CD8-positive, alpha-beta memory T cell (primary cell): ENCODE measurements at regions not wholly inside any gene's neighbourhood (a gene's known extent, or its start where the extent isn't known, plus 50 kb on each side); places are given as distances from the start of the nearest gene placed in this dataset.

Experiments used
- CTCF ChIA-PET: fragments of 350-600 bp; sonication (Branson Sonifier 250); formaldehyde crosslinking; loops from one replicate; lab custom pipeline; 2021; ENCODE audit warnings: antibody characterized with exemption; lab: Charles Lee
- POLR2A ChIA-PET: fragments of 350-600 bp; sonication (Branson Sonifier 250); formaldehyde crosslinking; loops from one replicate; lab custom pipeline; 2021; ENCODE audit warnings: antibody characterized with exemption; lab: Charles Lee
- DNase-seq, 5 donors: peaks; one replicate each; pipeline versions ENCODE4 v3.0.0 to v3.0.0-alpha.2; 2020 to 2022; ENCODE audit warnings: mixed read lengths in 1 of 5
- H3K27ac ChIP-seq: one replicate; pipeline ENCODE4 v1.7.0; 2013; ENCODE audit warnings: low read depth, mild to moderate bottlenecking, low read length, moderate library complexity
- H3K27me3 ChIP-seq: 2 replicates; pipeline ENCODE4 v1.7.0; 2013; ENCODE audit warnings: low read length, mild to moderate bottlenecking; ENCODE audit not compliant: insufficient read depth, poor library complexity, severe bottlenecking
- H3K36me3 ChIP-seq: 2 replicates; pipeline ENCODE4 v1.7.0; 2013; ENCODE audit warnings: mild to moderate bottlenecking, low read length, moderate library complexity; ENCODE audit not compliant: insufficient read depth
- H3K4me1 ChIP-seq: 2 replicates; pipeline ENCODE4 v1.7.0; 2013; ENCODE audit warnings: mild to moderate bottlenecking, low read length, moderate library complexity; ENCODE audit not compliant: insufficient read depth
- H3K4me3 ChIP-seq: 2 replicates; pipeline ENCODE4 v1.7.0; 2013; ENCODE audit warnings: mild to moderate bottlenecking, low read length
- H3K9me3 ChIP-seq: 2 replicates; pipeline ENCODE4 v1.7.0; 2013; ENCODE audit warnings: mild to moderate bottlenecking, low read length
- H3K27ac Mint-ChIP-seq, 8 donors: one replicate each; pipeline ENCODE4 v1.8.0; 2020 to 2021; ENCODE audit warnings: mixed read lengths in 8 of 8, mild to moderate bottlenecking in 6 of 8, inconsistent platforms in 3 of 8, moderate library complexity in 3 of 8
- H3K27me3 Mint-ChIP-seq, 2 donors: one replicate each; pipeline ENCODE4 v1.8.0; 2020 to 2021; ENCODE audit warnings: mixed read lengths in 2 of 2, mild to moderate bottlenecking in 1 of 2, moderate library complexity in 1 of 2
- H3K36me3 Mint-ChIP-seq, 3 donors: one replicate each; pipeline ENCODE4 v1.8.0; 2020 to 2021; ENCODE audit warnings: mixed read lengths in 3 of 3, inconsistent platforms in 1 of 3, mild to moderate bottlenecking in 1 of 3
- H3K4me1 Mint-ChIP-seq, 3 donors: one replicate each; pipeline ENCODE4 v1.8.0; 2020 to 2021; ENCODE audit warnings: mixed read lengths in 3 of 3, inconsistent platforms in 1 of 3, mild to moderate bottlenecking in 1 of 3
- H3K4me3 Mint-ChIP-seq, 7 donors: one replicate each; pipeline ENCODE4 v1.8.0; 2020 to 2021; ENCODE audit warnings: mixed read lengths in 7 of 7, mild to moderate bottlenecking in 6 of 7, moderate library complexity in 4 of 7, inconsistent platforms in 2 of 7
- H3K9me3 Mint-ChIP-seq, 5 donors: one replicate each; pipeline ENCODE4 v1.8.0; 2020 to 2022; ENCODE audit warnings: mixed read lengths in 5 of 5, mild to moderate bottlenecking in 3 of 5, moderate library complexity in 2 of 5, inconsistent platforms in 1 of 5

GRCh38 chr3:83434880-83435587 lies 1523.8 kb upstream of the CADM2 start:
- H3K9me3 Mint-ChIP-seq = peaks cover 2 to 28% (median 6%) of the 10 kb centered on the region in 5 donors
- POLR2A ChIA-PET = no interaction called here
- CTCF ChIA-PET = no interaction called here
- Histone ChIP-seq H3K27ac (no peak overlapping the region), H3K27me3 (no peaks in the 10 kb centered on the region), H3K9me3 (no peaks in the 10 kb centered on the region), H3K36me3 (no peaks in the 10 kb centered on the region), H3K4me3 (no peak overlapping the region), H3K4me1 (no peaks in the 10 kb centered on the region)
- H3K4me3 Mint-ChIP-seq = no peak overlapping the region
- H3K27ac Mint-ChIP-seq = no peak overlapping the region
- H3K27me3 Mint-ChIP-seq = no peaks in the 10 kb centered on the region
- no peaks in the 10 kb centered on the region for H3K36me3 Mint-ChIP-seq
- DNase-seq = no peak
- no peaks in the 10 kb centered on the region for H3K4me1 Mint-ChIP-seq

DNA sequence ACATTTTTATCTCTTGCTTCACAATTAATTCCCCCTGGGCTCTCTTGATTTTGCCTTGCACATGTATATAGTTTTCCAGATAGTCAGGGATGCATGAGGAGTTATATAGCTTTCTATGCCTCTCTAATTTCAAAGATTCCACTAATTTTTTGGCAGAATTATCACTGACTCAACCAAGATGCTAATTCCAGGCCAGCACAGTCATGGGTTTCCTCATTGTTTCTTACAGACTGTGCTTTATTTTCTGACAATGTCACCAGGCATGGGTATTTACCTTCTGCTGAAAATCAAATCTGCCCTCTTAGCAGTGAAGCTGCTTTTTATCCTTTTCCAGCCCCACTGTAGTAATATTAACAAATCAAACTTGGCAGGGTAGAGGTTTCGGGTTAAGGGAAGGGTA lies 1520.6 kb upstream of the CADM2 start:
- Mint-ChIP-seq H3K27me3 (peaks cover 0 to 1% of the 10 kb centered on the region in 2 donors), H3K27ac (no peak overlapping the region), H3K9me3 (peaks cover 7 to 43% (median 12%) of the 10 kb centered on the region in 5 donors), H3K36me3 (no peaks in the 10 kb centered on the region), H3K4me1 (no peaks in the 10 kb centered on the region), H3K4me3 (no peak overlapping the region)
- Histone ChIP-seq H3K36me3 (no peaks in the 10 kb centered on the region), H3K27ac (no peak overlapping the region), H3K4me3 (no peak overlapping the region), H3K4me1 (no peaks in the 10 kb centered on the region), H3K27me3 (no peaks in the 10 kb centered on the region), H3K9me3 (no peaks in the 10 kb centered on the region)
- ChIA-PET POLR2A (no interaction called here), CTCF (no interaction called here)
- DNase-seq = no peak

DNA sequence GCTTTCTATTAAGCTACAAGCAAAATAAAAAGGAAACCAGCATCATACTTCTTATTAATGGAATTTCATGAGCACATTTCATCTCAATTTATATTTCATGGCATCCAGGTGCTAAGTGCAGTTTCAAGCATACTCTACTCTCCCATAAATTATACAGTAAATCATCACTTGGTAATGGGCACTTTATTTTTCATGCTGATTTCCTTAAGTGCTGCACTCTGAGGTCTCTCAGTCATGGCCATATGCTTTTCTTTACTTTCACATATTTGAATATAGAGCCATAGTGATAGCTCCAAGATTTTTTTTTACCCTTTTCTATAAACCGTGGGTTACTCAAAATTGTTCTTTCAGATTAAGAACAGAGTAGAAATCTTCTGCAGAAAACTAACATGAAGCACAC lies 1505.7 kb upstream of the CADM2 start:
- Mint-ChIP-seq H3K9me3 (peaks cover 7 to 29% (median 14%) of the 10 kb centered on the region in 5 donors), H3K4me1 (no peaks in the 10 kb centered on the region), H3K27me3 (no peaks in the 10 kb centered on the region), H3K36me3 (no peaks in the 10 kb centered on the region), H3K27ac (no peak overlapping the region), H3K4me3 (no peak overlapping the region)
- Histone ChIP-seq H3K27me3 (no peaks in the 10 kb centered on the region), H3K4me3 (no peak overlapping the region), H3K36me3 (no peaks in the 10 kb centered on the region), H3K27ac (no peak overlapping the region), H3K9me3 (no peaks in the 10 kb centered on the region), H3K4me1 (no peaks in the 10 kb centered on the region)
- ChIA-PET POLR2A (no interaction called here), CTCF (interaction anchor here (1.4 kb wide), 1 partner anchor 13 kb away, joined by 4 read pairs; no protein-coding TSS in a partner anchor)
- no peak for DNase-seq

- H3K27me3 Mint-ChIP-seq = no peaks in the 10 kb centered on the region
- H3K4me1 ChIP-seq = no peaks in the 10 kb centered on the region
- peaks cover 7 to 27% (median 12%) of the 10 kb centered on the region in 5 donors for H3K9me3 Mint-ChIP-seq
- no peak overlapping the region for H3K27ac ChIP-seq
- no peaks in the 10 kb centered on the region for H3K36me3 ChIP-seq
- H3K4me3 Mint-ChIP-seq = no peak overlapping the region
- no peaks in the 10 kb centered on the region for H3K9me3 ChIP-seq
- no peaks in the 10 kb centered on the region for H3K27me3 ChIP-seq
- ChIA-PET POLR2A (no interaction called here), CTCF (no interaction called here)
- H3K27ac Mint-ChIP-seq = no peak overlapping the region
- no peaks in the 10 kb centered on the region for H3K4me1 Mint-ChIP-seq
- H3K36me3 Mint-ChIP-seq = no peaks in the 10 kb centered on the region
- no peak overlapping the region for H3K4me3 ChIP-seq
- no peak for DNase-seq
Measured at GRCh38 chr3:83454353-83454752, 1504.4 kb upstream of the CADM2 start.

DNA sequence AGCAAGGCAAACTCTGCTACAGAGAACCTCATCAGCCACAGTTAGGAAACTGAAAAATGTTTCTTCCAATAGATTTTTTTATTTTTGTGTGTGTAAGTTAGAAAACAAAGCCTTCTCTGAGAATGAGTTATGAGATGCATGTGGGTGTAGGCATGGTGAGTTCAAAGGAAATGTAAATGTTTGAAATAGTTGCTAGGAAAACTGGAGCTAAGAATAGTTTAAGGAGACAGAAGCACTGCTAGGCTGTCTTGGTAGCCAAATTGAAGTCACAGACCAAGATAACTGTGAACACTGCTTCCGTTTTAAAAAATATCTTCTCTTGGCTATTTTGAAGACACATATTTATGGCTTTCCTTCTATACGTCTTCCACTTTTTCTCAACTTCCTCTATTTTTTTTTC lies 1501.2 kb upstream of the CADM2 start:
- no peak overlapping the region for H3K4me3 Mint-ChIP-seq
- POLR2A ChIA-PET = no interaction called here
- H3K36me3 ChIP-seq = no peaks in the 10 kb centered on the region

DNA sequence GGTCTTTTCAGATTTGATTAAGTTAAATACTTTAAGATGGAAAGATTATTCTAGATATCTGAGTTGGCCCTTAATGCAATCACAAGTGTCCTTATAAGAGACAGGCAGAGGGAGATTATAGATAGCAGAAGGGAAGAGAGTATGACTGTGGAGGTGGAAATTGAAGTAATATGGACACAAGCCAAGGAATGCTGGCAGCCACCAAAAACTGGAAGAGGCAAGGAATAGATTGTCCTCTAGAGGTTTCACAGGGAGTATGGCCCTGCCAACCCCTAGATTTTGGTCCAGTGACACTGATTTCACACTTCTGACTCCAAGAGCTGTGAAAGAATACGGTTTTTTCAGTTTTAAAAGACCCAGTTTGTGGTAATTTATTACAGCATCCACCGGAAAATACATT lies 1498.7 kb upstream of the CADM2 start:
- H3K27ac Mint-ChIP-seq = no peak overlapping the region
- Histone ChIP-seq H3K27me3 (no peaks in the 10 kb centered on the region), H3K9me3 (no peaks in the 10 kb centered on the region), H3K27ac (no peak overlapping the region), H3K4me1 (no peaks in the 10 kb centered on the region), H3K4me3 (no peak overlapping the region), H3K36me3 (no peaks in the 10 kb centered on the region)
- no peaks in the 10 kb centered on the region for H3K4me1 Mint-ChIP-seq
- POLR2A ChIA-PET = no interaction called here
- DNase-seq = no peak
- H3K4me3 Mint-ChIP-seq = no peak overlapping the region
- no peaks in the 10 kb centered on the region for H3K36me3 Mint-ChIP-seq
- H3K27me3 Mint-ChIP-seq = no peaks in the 10 kb centered on the region
- peaks cover 0 to 15% (median 9%) of the 10 kb centered on the region in 5 donors for H3K9me3 Mint-ChIP-seq
- CTCF ChIA-PET = no interaction called here

More for the DNA sequence above, 1501.2 kb upstream of the CADM2 start:
- Mint-ChIP-seq H3K9me3 (peaks cover 0 to 12% (median 9%) of the 10 kb centered on the region in 5 donors), H3K27ac (no peak overlapping the region), H3K27me3 (no peaks in the 10 kb centered on the region), H3K36me3 (no peaks in the 10 kb centered on the region), H3K4me1 (no peaks in the 10 kb centered on the region)
- no peak for DNase-seq
- H3K27me3 ChIP-seq = no peaks in the 10 kb centered on the region
- H3K4me3 ChIP-seq = no peak overlapping the region
- no peak overlapping the region for H3K27ac ChIP-seq
- no peaks in the 10 kb centered on the region for H3K9me3 ChIP-seq
- CTCF ChIA-PET = no interaction called here
- H3K4me1 ChIP-seq = no peaks in the 10 kb centered on the region

DNA sequence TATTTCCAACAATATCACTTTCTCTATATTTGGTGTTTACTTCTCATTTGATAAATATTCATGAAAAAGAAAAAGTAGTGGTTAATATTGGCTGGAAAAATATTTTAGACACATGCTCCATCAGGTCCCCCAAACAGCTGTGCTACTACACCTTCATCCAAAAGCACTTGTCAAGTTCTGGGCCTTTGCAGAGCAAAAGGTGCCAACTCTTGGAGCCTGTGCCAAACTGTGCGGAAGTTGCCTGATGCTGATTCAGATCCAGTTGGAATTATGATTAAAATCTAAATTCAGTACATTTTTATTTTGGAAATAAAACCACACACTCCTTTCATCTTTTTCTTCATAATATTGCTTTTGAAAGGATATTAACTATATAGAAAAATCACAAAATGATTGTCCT lies 1497.4 kb upstream of the CADM2 start:
- H3K4me1 ChIP-seq = no peaks in the 10 kb centered on the region
- DNase-seq = no peak
- Mint-ChIP-seq H3K9me3 (peaks cover 2 to 21% (median 8%) of the 10 kb centered on the region in 5 donors), H3K27me3 (no peaks in the 10 kb centered on the region), H3K4me1 (no peaks in the 10 kb centered on the region), H3K4me3 (no peak overlapping the region), H3K27ac (no peak overlapping the region), H3K36me3 (no peaks in the 10 kb centered on the region)
- POLR2A ChIA-PET = no interaction called here
- H3K27ac ChIP-seq = no peak overlapping the region
- H3K9me3 ChIP-seq = no peaks in the 10 kb centered on the region
- CTCF ChIA-PET = no interaction called here
- H3K4me3 ChIP-seq = no peak overlapping the region
- H3K36me3 ChIP-seq = no peaks in the 10 kb centered on the region
- no peaks in the 10 kb centered on the region for H3K27me3 ChIP-seq

GRCh38 chr3:83477563-83477962 lies 1481.2 kb upstream of the CADM2 start:
- no peak overlapping the region for H3K27ac ChIP-seq
- Mint-ChIP-seq H3K27me3 (no peaks in the 10 kb centered on the region), H3K9me3 (peaks cover 4 to 12% (median 10%) of the 10 kb centered on the region in 5 donors), H3K4me3 (no peak overlapping the region), H3K27ac (no peak overlapping the region), H3K36me3 (no peaks in the 10 kb centered on the region), H3K4me1 (no peaks in the 10 kb centered on the region)
- CTCF ChIA-PET = no interaction called here
- no peaks in the 10 kb centered on the region for H3K27me3 ChIP-seq
- H3K4me3 ChIP-seq = no peak overlapping the region
- POLR2A ChIA-PET = no interaction called here
- no peaks in the 10 kb centered on the region for H3K9me3 ChIP-seq
- H3K36me3 ChIP-seq = no peaks in the 10 kb centered on the region
- H3K4me1 ChIP-seq = no peaks in the 10 kb centered on the region
- no peak for DNase-seq
